ENCODE measurements at regions not wholly inside any gene's neighbourhood (a gene's known extent, or its start where the extent isn't known, plus 50 kb on each side); places are given as distances from the start of the nearest gene placed in this dataset.

GRCh38 chr2:2808551-2809058 is 477.5 kb upstream of the MYT1L start:
- Histone ChIP-seq H3K27me3 (ENCODE audit: control insufficient read depth, insufficient read depth, low read length) (no peaks in the 10 kb centered on the region), H3K36me3 (ENCODE audit: control insufficient read depth, insufficient read depth, low read length) (no peaks in the 10 kb centered on the region), H3K4me3 (ENCODE audit: low read depth, low read length) (no peak overlapping the region)
- no peak for DNase-seq (ENCODE audit: low read depth)
- no peak for TF ChIP-seq CTCF (IDR thresholded peaks at IDR 0.05; ENCODE audit: insufficient read depth, low read depth, low read length)
- POLR2A ChIA-PET, result no interaction called here
- CTCF ChIA-PET, result interaction anchor here (0.6 kb wide), 1 partner anchor 498 kb away, joined by 4 read pairs; no protein-coding TSS in a partner anchor

- Histone ChIP-seq H3K27me3 (ENCODE audit: control insufficient read depth, insufficient read depth, low read length) (no peaks in the 10 kb centered on the region), H3K36me3 (ENCODE audit: control insufficient read depth, insufficient read depth, low read length) (no peaks in the 10 kb centered on the region), H3K4me3 (ENCODE audit: low read depth, low read length) (no peak overlapping the region)
- no peak for DNase-seq (ENCODE audit: low read depth)
- CTCF ChIA-PET, result no interaction called here
- TF ChIP-seq CTCF (IDR thresholded peaks at IDR 0.05; ENCODE audit: insufficient read depth, low read depth, low read length), result no peak
- POLR2A ChIA-PET, result no interaction called here
Measured at GRCh38 chr2:2806711-2807110, 475.6 kb upstream of the MYT1L start.

- Histone ChIP-seq H3K27me3 (ENCODE audit: control insufficient read depth, insufficient read depth, low read length) (no peaks in the 10 kb centered on the region), H3K4me3 (ENCODE audit: low read depth, low read length) (no peak overlapping the region), H3K36me3 (ENCODE audit: control insufficient read depth, insufficient read depth, low read length) (no peaks in the 10 kb centered on the region)
- TF ChIP-seq CTCF (IDR thresholded peaks at IDR 0.05; ENCODE audit: insufficient read depth, low read depth, low read length), result no peak
- CTCF ChIA-PET, result no interaction called here
- no peak for DNase-seq (ENCODE audit: low read depth)
- POLR2A ChIA-PET, result no interaction called here
Measured at GRCh38 chr2:2805263-2805662, 474.2 kb upstream of the MYT1L start.

- CTCF ChIA-PET, result no interaction called here
- Histone ChIP-seq H3K36me3 (ENCODE audit: control insufficient read depth, insufficient read depth, low read length) (no peaks in the 10 kb centered on the region), H3K27me3 (ENCODE audit: control insufficient read depth, insufficient read depth, low read length) (no peaks in the 10 kb centered on the region), H3K4me3 (ENCODE audit: low read depth, low read length) (no peak overlapping the region)
- POLR2A ChIA-PET, result no interaction called here
- TF ChIP-seq CTCF (IDR thresholded peaks at IDR 0.05; ENCODE audit: insufficient read depth, low read depth, low read length), result no peak
- no peak for DNase-seq (ENCODE audit: low read depth)
Measured at GRCh38 chr2:2804528-2804927, 473.5 kb upstream of the MYT1L start.

- Histone ChIP-seq H3K36me3 (ENCODE audit: control insufficient read depth, insufficient read depth, low read length) (no peaks in the 10 kb centered on the region), H3K4me3 (ENCODE audit: low read depth, low read length) (no peak overlapping the region), H3K27me3 (ENCODE audit: control insufficient read depth, insufficient read depth, low read length) (no peaks in the 10 kb centered on the region)
- ChIA-PET CTCF (no interaction called here), POLR2A (no interaction called here)
- TF ChIP-seq CTCF (IDR thresholded peaks at IDR 0.05; ENCODE audit: insufficient read depth, low read depth, low read length), result no peak
- no peak for DNase-seq (ENCODE audit: low read depth)
Measured at GRCh38 chr2:2801458-2801857, 470.4 kb upstream of the MYT1L start.
